ENCODE measurements at regions not wholly inside any gene's neighbourhood (a gene's known extent, or its start where the extent isn't known, plus 50 kb on each side); places are given as distances from the start of the nearest gene placed in this dataset.

- CTCF ChIA-PET: no interaction called here
- H3K36me3 ChIP-seq (ENCODE audit: control insufficient read depth in 2 of 2, extremely low read depth in 1 of 2, insufficient read depth in 2 of 2, low read length in 2 of 2): no peaks in the 10 kb centered on the region
- no peak overlapping the region for H3K4me2 ChIP-seq (ENCODE audit: insufficient read depth, low read length)
- H4K20me1 ChIP-seq (replicated peaks; ENCODE audit: control insufficient read depth, extremely low read depth, insufficient read depth, low read length): no peaks in the 10 kb centered on the region
- H2AFZ ChIP-seq (ENCODE audit: low read depth, low read length): no peak overlapping the region
- no peak for FAIRE-seq
- H3K4me1 ChIP-seq (ENCODE audit: control insufficient read depth, extremely low read depth, insufficient read depth, low read length): no peaks in the 10 kb centered on the region
- intact Hi-C loops (cut with micrococcal nuclease): no loop called here
- dilution Hi-C loops (cut with MboI; ENCODE audit: extremely low pct_ligation_motif_present, low sequenced_read_pairs): no loop called here
- no peak for TF ChIP-seq POLR2AphosphoS5 (IDR thresholded peaks at IDR 0.05; ENCODE audit: insufficient read depth, low read depth, low read length)
- no peak for TF ChIP-seq JUN (IDR thresholded peaks at IDR 0.05; ENCODE audit: borderline replicate concordance, insufficient read depth, insufficient read length, low read depth)
- no peak for TF ChIP-seq POLR2A (IDR thresholded peaks at IDR 0.05; ENCODE audit: low read depth, low read length)
- TF ChIP-seq MAX (IDR thresholded peaks at IDR 0.05; ENCODE audit: insufficient read depth, insufficient read length): no peak
- TF ChIP-seq, protein P1, sequence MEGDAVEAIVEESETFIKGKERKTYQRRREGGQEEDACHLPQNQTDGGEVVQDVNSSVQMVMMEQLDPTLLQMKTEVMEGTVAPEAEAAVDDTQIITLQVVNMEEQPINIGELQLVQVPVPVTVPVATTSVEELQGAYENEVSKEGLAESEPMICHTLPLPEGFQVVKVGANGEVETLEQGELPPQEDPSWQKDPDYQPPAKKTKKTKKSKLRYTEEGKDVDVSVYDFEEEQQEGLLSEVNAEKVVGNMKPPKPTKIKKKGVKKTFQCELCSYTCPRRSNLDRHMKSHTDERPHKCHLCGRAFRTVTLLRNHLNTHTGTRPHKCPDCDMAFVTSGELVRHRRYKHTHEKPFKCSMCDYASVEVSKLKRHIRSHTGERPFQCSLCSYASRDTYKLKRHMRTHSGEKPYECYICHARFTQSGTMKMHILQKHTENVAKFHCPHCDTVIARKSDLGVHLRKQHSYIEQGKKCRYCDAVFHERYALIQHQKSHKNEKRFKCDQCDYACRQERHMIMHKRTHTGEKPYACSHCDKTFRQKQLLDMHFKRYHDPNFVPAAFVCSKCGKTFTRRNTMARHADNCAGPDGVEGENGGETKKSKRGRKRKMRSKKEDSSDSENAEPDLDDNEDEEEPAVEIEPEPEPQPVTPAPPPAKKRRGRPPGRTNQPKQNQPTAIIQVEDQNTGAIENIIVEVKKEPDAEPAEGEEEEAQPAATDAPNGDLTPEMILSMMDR (IDR thresholded peaks at IDR 0.05; ENCODE audit: extremely low read depth in 1 of 2, insufficient read depth in 1 of 2, low read depth in 1 of 2, low read length in 2 of 2): no peak
- TF ChIP-seq GATA2 (IDR thresholded peaks at IDR 0.05; ENCODE audit: insufficient read depth, insufficient read length, low read depth, low read length): no peak
- no peak for TF ChIP-seq FOS (IDR thresholded peaks at IDR 0.05; ENCODE audit: borderline replicate concordance, insufficient read depth, low read length)
- TF ChIP-seq EZH2 (IDR thresholded peaks at IDR 0.05; ENCODE audit: borderline replicate concordance, low read depth, low read length, severe bottlenecking): no peak
- no peak for TF ChIP-seq MYC (IDR thresholded peaks at IDR 0.05; ENCODE audit: low read depth, low read length)
- H3K27me3 ChIP-seq (ENCODE audit: control insufficient read depth in 2 of 2, insufficient read depth in 2 of 2, low read length in 2 of 2): no peaks in the 10 kb centered on the region
- no peak overlapping the region for H3K9ac ChIP-seq (replicated peaks; ENCODE audit: extremely low read depth, insufficient read depth, low read length)
- peaks cover 4% of the 10 kb centered on the region for H3K9me3 ChIP-seq (replicated peaks; ENCODE audit: control insufficient read depth, insufficient read depth, low read length)
- BruUV-seq (replicated peaks): no TSS peak
- no peaks in the 10 kb centered on the region for H3K9me1 ChIP-seq (replicated peaks; ENCODE audit: control insufficient read depth, extremely low read depth, insufficient read depth, low read length)
- no peak overlapping the region for H3K4me3 ChIP-seq (replicated peaks in 1 of 3; ENCODE audit: insufficient read depth in 1 of 3, low read depth in 1 of 3, low read length in 3 of 3)
- POLR2A ChIA-PET: no interaction called here
- no peaks in the 10 kb centered on the region for H3K79me2 ChIP-seq (ENCODE audit: control insufficient read depth, insufficient read depth, low read length)
- no peak for DNase-seq (ENCODE audit: low read depth, low spot score)
- no peak overlapping the region for H3K27ac ChIP-seq (ENCODE audit: insufficient read depth, low read depth, low read length)
Measured at GRCh38 chr13:22073718-22074117, 402.8 kb downstream of the FGF9 start.

Data from endothelial cell of umbilical vein (primary cell).